ENCODE measurements at regions not wholly inside any gene's neighbourhood (a gene's known extent, or its start where the extent isn't known, plus 50 kb on each side); places are given as distances from the start of the nearest gene placed in this dataset.
A peak's percentile ranks its signal among the peaks of the same experiment; 100 is the strongest.
"Not testable (repeated sequence)": the region's sequence is repeated elsewhere in the genome, so short reads cannot be mapped to it uniquely, and the experiment has no call there.

GRCh38 chr9:87199782-87200181, 252.5 kb upstream of the GAS1 start:
- no peak for DNase-seq (ENCODE audit: low read depth)

GRCh38 chr9:87201351-87201751, 254.0 kb upstream of the GAS1 start:
- DNase-seq (ENCODE audit: low read depth), result peak; percentile 68

DNA sequence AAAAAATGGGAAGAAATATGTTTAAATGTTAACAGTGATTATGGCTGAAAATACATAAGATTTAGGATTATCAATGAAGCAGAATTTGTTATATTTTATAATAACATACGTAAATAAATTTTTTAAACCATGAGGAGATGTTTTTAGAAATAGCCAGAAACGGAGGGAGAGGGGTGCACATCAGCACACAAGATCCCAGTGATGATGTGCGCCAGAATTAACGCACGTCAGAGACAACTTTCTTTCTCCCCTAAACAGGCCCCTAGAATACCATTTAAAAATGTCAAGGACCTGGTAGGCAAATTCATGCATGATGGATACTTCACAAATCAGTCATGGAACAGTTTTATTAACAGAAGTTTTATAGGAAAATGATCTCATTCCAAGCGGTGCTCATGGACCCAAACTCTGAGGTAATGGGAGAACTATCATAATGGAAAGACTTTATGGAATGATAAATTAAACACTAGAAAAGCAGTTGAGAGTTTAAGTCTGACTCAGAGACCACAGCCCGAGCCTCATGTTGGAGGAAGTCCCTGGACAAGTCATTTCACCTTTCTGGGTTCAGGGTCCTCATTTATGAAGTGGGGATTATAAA, 258.9 kb upstream of the GAS1 start:
- no peak for DNase-seq (ENCODE audit: low read depth)

- DNase-seq (ENCODE audit: low read depth), result not testable (repeated sequence)
These were observed 263.4 kb upstream of the GAS1 start for GRCh38 chr9:87210658-87211057.

GRCh38 chr9:87211669-87212068, 264.4 kb upstream of the GAS1 start:
- DNase-seq (ENCODE audit: low read depth), result no peak

GRCh38 chr9:87212605-87213021, 265.3 kb upstream of the GAS1 start:
- DNase-seq (ENCODE audit: low read depth), result no peak

GRCh38 chr9:87213948-87214347, 266.6 kb upstream of the GAS1 start:
- DNase-seq (ENCODE audit: low read depth), result no peak

DNA sequence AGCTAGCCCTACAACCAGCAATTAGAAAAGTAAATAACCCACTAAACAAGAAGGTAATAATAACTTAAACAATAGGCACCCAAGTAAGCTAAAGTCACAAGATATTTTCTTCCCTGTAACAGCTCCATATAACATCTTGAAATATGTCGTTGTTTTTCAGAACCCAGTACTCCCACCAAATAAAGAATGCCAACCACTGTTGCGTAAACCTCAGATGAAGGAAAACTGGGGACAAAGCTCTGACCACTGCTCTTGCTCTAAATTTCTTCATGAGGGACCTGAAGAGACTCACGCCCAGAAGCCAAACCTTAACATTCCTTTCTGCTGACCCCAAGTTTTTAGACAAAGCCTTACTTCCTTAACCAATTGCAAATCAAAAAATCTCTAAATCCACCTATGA, 267.7 kb upstream of the GAS1 start:
- no peak for DNase-seq (ENCODE audit: low read depth)

- DNase-seq (ENCODE audit: low read depth), result no peak
These were observed 268.7 kb upstream of the GAS1 start for GRCh38 chr9:87216036-87216435.

- no peak for DNase-seq (ENCODE audit: low read depth)
These were observed 269.7 kb upstream of the GAS1 start for GRCh38 chr9:87216897-87217455.

DNA sequence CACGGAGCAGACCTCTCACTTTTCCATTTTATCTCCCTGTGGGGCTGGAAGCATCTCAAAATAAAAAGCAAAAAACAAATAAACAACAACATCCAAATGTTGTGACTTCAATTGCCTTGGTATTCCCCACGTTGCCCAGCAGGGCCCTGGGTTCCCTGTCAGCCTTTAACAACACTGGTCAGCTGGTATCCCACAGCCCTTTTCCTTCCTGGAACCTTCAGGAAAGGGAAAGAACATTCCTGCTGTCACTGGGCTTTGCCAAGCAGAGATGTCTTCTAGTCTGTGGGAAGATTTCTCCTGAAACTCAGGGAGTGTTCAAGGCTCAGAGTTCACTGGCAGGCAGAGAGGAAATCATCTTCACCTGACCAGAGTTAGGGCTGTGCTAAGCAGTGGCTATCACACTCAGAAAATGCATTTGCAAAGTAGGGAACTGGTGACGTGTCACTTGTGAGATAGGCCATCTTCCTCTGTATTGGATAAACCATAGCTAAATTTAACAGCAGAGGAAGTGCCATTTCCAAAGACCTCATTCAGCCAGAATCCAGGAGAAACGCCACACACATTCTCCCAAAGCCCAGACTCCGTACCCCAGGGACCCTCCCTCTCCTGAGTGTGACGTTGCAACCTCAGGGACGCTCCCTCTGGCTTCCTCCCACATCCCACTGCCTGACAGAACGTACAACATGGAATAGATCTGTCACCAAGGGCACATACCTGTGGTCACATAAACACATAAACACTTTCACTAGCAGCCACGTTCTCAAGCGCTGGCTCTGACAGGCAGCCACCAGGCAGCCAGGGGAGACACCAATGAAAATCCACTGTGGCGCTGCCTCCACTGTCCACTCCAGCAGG, 274.0 kb upstream of the DAPK1 start:
- no peak for DNase-seq (ENCODE audit: low read depth)

DNA sequence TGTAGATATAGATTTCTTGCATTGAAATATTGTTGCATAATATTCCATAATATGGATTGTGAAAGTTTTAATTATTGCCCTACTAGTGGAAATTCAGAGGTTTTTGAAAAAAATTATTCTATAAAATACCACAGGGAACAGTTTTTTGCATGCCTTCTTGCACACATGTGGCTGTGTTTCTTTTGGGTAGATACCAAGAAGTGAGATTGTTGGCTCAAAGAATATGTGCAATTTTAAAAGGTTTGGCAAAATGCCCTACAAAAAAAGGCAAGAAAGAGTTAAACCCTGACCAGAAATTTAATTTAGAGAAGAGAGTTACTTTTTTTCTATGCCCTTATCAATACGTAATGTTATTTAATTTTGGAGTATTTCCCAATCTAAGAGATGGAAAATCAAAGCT, 270.8 kb upstream of the DAPK1 start:
- no peak for DNase-seq (ENCODE audit: low read depth)

DNA sequence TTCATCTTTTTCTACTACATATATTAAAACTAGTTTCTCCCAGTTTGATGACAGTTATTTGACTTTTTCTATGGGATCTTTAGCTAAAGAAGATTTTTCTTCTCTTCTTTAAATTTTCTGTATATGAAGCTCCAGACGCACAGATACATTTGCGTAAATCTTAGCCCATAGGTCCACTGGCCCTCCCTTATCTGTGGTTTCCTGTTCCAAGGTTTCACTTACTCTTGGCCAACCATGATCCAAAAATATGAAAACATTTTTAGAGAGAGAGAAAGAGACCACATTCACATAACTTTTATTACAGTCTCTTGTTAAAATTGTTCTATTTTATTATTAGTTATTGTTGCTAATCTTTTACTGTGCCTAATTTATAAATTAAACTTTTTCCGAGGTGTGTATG, 270.2 kb upstream of the DAPK1 start:
- no peak for DNase-seq (ENCODE audit: low read depth)

DNA sequence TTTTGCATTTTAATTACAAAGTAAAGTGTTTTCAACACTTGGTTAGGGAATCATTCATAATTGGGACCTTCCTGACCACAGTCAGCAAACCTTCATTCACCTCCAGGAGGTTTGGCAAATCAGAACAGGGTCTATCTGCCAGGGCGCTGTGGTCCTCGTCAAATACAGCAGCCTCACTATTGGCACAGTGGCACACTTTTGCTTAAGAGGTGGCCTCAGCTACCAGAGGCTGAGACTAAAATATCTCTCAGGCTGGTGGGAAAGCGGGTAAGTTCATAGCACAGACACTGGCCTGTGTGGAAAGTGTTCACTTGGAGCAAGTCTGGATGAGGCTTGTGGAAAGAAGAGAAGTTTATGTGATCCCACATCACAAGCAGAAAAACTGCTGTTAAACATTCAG, 268.6 kb upstream of the DAPK1 start:
- DNase-seq (ENCODE audit: low read depth), result no peak

DNA sequence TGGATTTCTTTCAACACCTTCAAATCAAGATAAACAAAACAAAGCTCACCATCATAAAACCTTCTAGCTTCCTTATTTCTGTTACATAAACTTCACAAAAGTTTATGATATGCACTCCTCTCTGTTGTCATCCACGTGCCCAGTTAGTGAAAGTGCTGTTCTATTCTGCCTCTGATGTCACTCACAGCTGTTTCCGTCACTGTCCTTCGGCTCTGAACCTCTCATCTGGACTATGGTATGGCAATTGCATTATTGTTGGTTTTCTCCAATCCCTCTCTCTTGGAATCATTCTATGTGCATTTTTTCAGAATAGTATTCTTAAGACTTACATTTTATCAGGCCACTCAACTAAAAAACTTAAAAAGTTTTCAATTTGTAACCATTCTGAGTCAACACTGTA, 264.2 kb upstream of the DAPK1 start:
- no peak for DNase-seq (ENCODE audit: low read depth)

- peak; percentile 92 for DNase-seq (ENCODE audit: low read depth)
These were observed 263.7 kb upstream of the DAPK1 start for GRCh38 chr9:87233899-87234455.

DNA sequence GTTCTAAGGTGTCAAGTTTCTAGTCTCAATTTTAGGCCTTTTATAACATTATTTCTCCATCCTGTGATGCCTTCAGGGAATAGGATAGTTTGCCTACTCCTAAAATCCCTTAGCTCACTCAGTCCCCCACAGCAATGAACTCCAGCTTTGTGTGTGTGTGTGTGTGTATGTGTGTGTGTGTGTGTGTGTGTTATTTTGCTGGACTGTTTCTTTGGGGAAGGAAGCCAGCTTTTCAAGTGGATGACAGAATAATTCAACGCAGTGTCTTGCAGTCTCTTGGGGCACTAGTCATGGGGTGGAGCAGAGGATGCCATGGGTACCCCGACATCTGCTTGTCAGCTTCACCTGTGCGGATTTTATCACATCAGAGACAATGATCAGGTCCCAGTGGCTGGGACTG, 262.8 kb upstream of the DAPK1 start:
- no peak for DNase-seq (ENCODE audit: low read depth)

- DNase-seq (ENCODE audit: low read depth), result no peak
These were observed 261.1 kb upstream of the DAPK1 start for GRCh38 chr9:87236546-87236945.

DNA sequence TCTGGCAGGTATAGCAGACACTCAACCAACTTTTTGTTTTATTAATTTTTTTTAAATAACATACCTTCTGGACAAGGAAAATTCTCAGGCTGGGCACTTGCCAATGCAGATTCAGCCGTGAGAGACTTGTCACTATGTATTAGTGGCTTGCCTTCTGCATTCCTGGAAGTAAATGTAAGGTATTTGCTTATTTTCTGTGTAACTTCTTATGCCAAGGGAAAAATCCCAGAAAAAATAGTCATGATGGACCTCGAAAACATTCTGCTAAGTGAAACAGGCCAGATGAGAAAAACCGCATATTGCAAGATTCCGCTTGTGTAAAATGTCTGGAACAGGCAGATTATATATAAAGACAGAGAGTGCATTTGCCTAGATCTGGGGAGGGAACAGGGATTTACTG, 260.3 kb upstream of the DAPK1 start:
- no peak for DNase-seq (ENCODE audit: low read depth)

GRCh38 chr9:87238545-87238944, 259.1 kb upstream of the DAPK1 start:
- no peak for DNase-seq (ENCODE audit: low read depth)

- DNase-seq (ENCODE audit: low read depth), result no peak
These were observed 258.4 kb upstream of the DAPK1 start for GRCh38 chr9:87239312-87239711.

DNA sequence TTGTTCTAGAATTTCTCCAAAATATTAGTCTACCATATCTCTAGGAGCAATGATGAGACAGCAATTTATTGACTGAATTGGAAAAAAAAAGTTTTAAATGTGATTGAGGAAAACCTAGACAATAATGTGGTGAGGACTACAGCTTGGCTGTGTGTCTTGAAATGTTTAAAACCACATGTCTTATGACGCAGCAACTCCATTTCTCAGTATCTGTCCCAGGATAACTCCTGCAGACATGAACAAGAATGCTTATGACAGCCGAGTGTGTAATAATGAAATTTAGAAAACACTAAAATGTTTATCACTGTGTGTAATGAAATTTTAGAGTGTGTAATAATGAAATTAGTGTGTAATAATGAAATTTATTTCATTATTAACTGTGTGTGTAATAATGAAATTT, 254.1 kb upstream of the DAPK1 start:
- no peak for DNase-seq (ENCODE audit: low read depth)

- no peak for DNase-seq (ENCODE audit: low read depth)
These were observed 252.4 kb upstream of the DAPK1 start for GRCh38 chr9:87245271-87245670.
